AG04450 (cell line): ENCODE measurements at regions not wholly inside any gene's neighbourhood (a gene's known extent, or its start where the extent isn't known, plus 50 kb on each side); places are given as distances from the start of the nearest gene placed in this dataset.

Experiments
- CTCF ChIA-PET: fragments of 300-600, 350-600 bp; formaldehyde crosslinking; extraction: SDS; loops from one replicate; lab custom pipeline; 2022; ENCODE audit warnings: antibody characterized with exemption, inconsistent platforms; lab: Charles Lee
- POLR2A ChIA-PET: fragments of 350-600 bp; formaldehyde crosslinking; extraction: SDS; loops from one replicate; lab custom pipeline; 2021; ENCODE audit warnings: antibody characterized with exemption, inconsistent platforms; lab: Yijun Ruan, JAX
- DNase-seq: peaks from one replicate; pipeline ENCODE4 v3.0.0-alpha.2; 2011; ENCODE audit warnings: low read depth, low spot score
- H3K27ac ChIP-seq: one replicate; pipeline ENCODE4 v1.5.1; 2012; ENCODE audit warnings: low read depth, low read length, control low read depth
- H3K27me3 ChIP-seq: one replicate; pipeline ENCODE4 v1.6.0; 2012; ENCODE audit warnings: low read length; ENCODE audit not compliant: control insufficient read depth, insufficient read depth
- H3K4me3 ChIP-seq: 2 replicates; pipeline ENCODE4 v1.5.1; 2011; ENCODE audit warnings: mild to moderate bottlenecking, low read depth, low read length, control low read depth
- H3K9me3 ChIP-seq: 2 replicates; pipeline ENCODE4 v1.5.1; 2012; ENCODE audit warnings: low read length; ENCODE audit not compliant: control insufficient read depth, insufficient read depth
- TF ChIP-seq, protein P1 (sequence below): IDR thresholded peaks from 2 replicates; pipeline ENCODE4 v1.5.1; 2011; ENCODE audit warnings: low read depth, low read length, control low read depth, inconsistent platforms

DNA sequence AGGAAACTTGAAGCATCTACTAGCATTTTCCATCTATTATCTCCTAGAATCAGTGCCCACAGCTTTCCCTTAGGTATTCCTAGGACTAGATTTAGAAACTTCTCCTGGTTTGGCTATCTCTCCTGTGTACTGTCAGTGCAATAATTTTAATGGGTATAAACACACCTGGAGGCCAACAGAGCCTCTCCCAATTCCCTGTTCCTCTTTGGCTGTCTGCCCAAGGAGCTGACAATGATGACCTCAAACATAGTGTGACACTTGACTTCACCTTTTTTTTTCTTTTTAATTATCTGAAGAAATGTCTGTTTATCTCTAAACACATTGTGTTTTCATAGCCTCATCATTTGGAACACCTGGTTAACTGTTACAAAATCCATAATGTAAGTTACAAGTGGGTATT is 754.5 kb upstream of the ALCAM start:
- ChIA-PET CTCF (interaction anchor here (1.4 kb wide), 1 partner anchor 8 kb away, joined by 7 read pairs; no protein-coding TSS in a partner anchor), POLR2A (no interaction called here)
- Histone ChIP-seq H3K9me3 (no peaks in the 10 kb centered on the region), H3K4me3 (no peak overlapping the region), H3K27me3 (no peaks in the 10 kb centered on the region), H3K27ac (no peak overlapping the region)
- TF ChIP-seq, protein P1, sequence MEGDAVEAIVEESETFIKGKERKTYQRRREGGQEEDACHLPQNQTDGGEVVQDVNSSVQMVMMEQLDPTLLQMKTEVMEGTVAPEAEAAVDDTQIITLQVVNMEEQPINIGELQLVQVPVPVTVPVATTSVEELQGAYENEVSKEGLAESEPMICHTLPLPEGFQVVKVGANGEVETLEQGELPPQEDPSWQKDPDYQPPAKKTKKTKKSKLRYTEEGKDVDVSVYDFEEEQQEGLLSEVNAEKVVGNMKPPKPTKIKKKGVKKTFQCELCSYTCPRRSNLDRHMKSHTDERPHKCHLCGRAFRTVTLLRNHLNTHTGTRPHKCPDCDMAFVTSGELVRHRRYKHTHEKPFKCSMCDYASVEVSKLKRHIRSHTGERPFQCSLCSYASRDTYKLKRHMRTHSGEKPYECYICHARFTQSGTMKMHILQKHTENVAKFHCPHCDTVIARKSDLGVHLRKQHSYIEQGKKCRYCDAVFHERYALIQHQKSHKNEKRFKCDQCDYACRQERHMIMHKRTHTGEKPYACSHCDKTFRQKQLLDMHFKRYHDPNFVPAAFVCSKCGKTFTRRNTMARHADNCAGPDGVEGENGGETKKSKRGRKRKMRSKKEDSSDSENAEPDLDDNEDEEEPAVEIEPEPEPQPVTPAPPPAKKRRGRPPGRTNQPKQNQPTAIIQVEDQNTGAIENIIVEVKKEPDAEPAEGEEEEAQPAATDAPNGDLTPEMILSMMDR: no peak
- no peak for DNase-seq

GRCh38 chr3:104614564-104614963 is 752.1 kb upstream of the ALCAM start:
- POLR2A ChIA-PET: no interaction called here
- no peaks in the 10 kb centered on the region for H3K27me3 ChIP-seq
- no peak overlapping the region for H3K27ac ChIP-seq
- CTCF ChIA-PET: interaction anchor here (0.6 to 2.0 kb wide), 4 partner anchors 10 to 1321 kb away, joined by 3 to 11 read pairs (median 3); no protein-coding TSS in a partner anchor
- no peak for DNase-seq
- no peak overlapping the region for H3K4me3 ChIP-seq
- no peaks in the 10 kb centered on the region for H3K9me3 ChIP-seq
- TF ChIP-seq, protein P1: no peak

GRCh38 chr3:104628185-104628789 is 738.4 kb upstream of the ALCAM start:
- TF ChIP-seq, protein P1: peak; percentile 84
- Histone ChIP-seq H3K27me3 (no peaks in the 10 kb centered on the region), H3K27ac (no peak overlapping the region), H3K4me3 (no peak overlapping the region), H3K9me3 (peaks cover 10% of the 10 kb centered on the region)
- POLR2A ChIA-PET: no interaction called here
- CTCF ChIA-PET: interaction anchor here (0.5 to 0.8 kb wide), 4 partner anchors 17 to 890 kb away, joined by 3 to 4 read pairs (median 4); no protein-coding TSS in a partner anchor
- peak; percentile 24 for DNase-seq

DNA sequence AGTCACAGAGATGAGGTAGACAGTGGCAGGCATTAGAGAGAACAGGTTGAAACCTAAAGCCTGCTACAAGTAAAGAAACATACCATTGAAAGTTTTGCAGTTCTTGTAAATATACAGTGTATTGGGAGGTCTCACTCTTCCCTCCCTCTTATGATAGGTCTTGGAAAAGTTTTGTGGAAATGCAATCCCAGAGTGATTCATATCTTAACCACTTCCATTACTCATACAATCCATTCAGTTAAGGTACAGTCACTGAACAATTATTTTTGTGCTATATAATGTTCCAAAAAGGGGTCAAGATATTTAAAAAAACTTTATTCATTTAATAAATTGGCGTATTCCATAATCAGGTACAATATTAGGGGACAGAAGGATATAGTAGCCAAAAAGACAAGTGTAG is 737.7 kb upstream of the ALCAM start:
- Histone ChIP-seq H3K4me3 (no peak overlapping the region), H3K9me3 (peaks cover 10% of the 10 kb centered on the region), H3K27ac (no peak overlapping the region), H3K27me3 (no peaks in the 10 kb centered on the region)
- ChIA-PET CTCF (interaction anchor here (0.5 to 0.8 kb wide), 3 partner anchors 17 to 889 kb away, joined by 3 to 4 read pairs (median 4); no protein-coding TSS in a partner anchor), POLR2A (no interaction called here)
- TF ChIP-seq, protein P1: no peak
- peak; percentile 52 for DNase-seq

- TF ChIP-seq, protein P1: no peak
- Histone ChIP-seq H3K4me3 (no peak overlapping the region), H3K9me3 (peaks cover 10% of the 10 kb centered on the region), H3K27ac (no peak overlapping the region), H3K27me3 (no peaks in the 10 kb centered on the region)
- CTCF ChIA-PET: no interaction called here
- POLR2A ChIA-PET: no interaction called here
- DNase-seq: no peak
Observed at GRCh38 chr3:104631254-104631653, 735.5 kb upstream of the ALCAM start.
